OCI-LY1 (cell line): ENCODE measurements at regions not wholly inside any gene's neighbourhood (a gene's known extent, or its start where the extent isn't known, plus 50 kb on each side); places are given as distances from the start of the nearest gene placed in this dataset.

Experiments used
- H2AFZ ChIP-seq: fragments of 200-600 bp; sonication (generic), shearing (Covaris generic); 2 replicates; pipeline ENCODE4 v1.6.0; 2014; ENCODE audit warnings: antibody characterized with exemption, mild to moderate bottlenecking, low read length
- H3F3A ChIP-seq: fragments of 200-600 bp; sonication (generic), shearing (Covaris generic); 2 replicates; pipeline ENCODE4 v1.6.0; 2014; ENCODE audit warnings: mild to moderate bottlenecking, antibody characterized with exemption, low read length, moderate library complexity; ENCODE audit not compliant: insufficient read depth
- H3K27ac ChIP-seq: fragments of 200-600 bp; sonication (generic); 2 replicates; pipeline ENCODE4 v1.5.1; 2014; ENCODE audit warnings: low read length, mixed run types, mild to moderate bottlenecking, low read depth; ENCODE audit not compliant: poor library complexity, severe bottlenecking
- H3K27me3 ChIP-seq: fragments of 200-600 bp; sonication (generic); 2 replicates; pipeline ENCODE4 v1.6.0; 2014; ENCODE audit warnings: antibody characterized with exemption, mild to moderate bottlenecking, low read length, moderate library complexity; ENCODE audit not compliant: insufficient read depth
- H3K36me3 ChIP-seq: fragments of 200-600 bp; sonication (generic); 2 replicates; pipeline ENCODE4 v1.6.1; 2014; ENCODE audit warnings: mild to moderate bottlenecking, antibody characterized with exemption, low read length, moderate library complexity, mixed read lengths; ENCODE audit not compliant: insufficient read depth
- H3K4me1 ChIP-seq: fragments of 200-600 bp; sonication (generic); 2 replicates; pipeline ENCODE4 v1.5.1; 2014; ENCODE audit warnings: mild to moderate bottlenecking, low read length, moderate library complexity; ENCODE audit not compliant: insufficient read depth, severe bottlenecking
- H3K4me2 ChIP-seq: fragments of 200-600 bp; sonication (generic), shearing (Covaris generic); 2 replicates; pipeline ENCODE4 v1.6.1; 2014; ENCODE audit warnings: low read length
- H3K4me3 ChIP-seq: fragments of 200-600 bp; sonication (generic); 2 replicates; pipeline ENCODE4 v1.5.1; 2014; ENCODE audit warnings: low read length, low read depth, mild to moderate bottlenecking, mixed read lengths; ENCODE audit not compliant: poor library complexity, severe bottlenecking
- H3K79me2 ChIP-seq: fragments of 200-600 bp; shearing (Covaris generic); 2 replicates; pipeline ENCODE4 v1.6.1; 2016; ENCODE audit warnings: mixed run types, low read length, mixed read lengths; ENCODE audit not compliant: insufficient read depth
- H3K9ac ChIP-seq: fragments of 200-600 bp; sonication (generic), shearing (Covaris generic); 2 replicates; pipeline ENCODE4 v1.6.1; 2014; ENCODE audit warnings: mild to moderate bottlenecking, low read length, mixed read lengths
- H3K9me2 ChIP-seq: fragments of 200-600 bp; sonication (generic), shearing (Covaris generic); 2 replicates; pipeline ENCODE4 v1.6.1; 2014; ENCODE audit warnings: low read depth, mild to moderate bottlenecking, low read length, mixed read lengths
- H3K9me3 ChIP-seq: fragments of 200-600 bp; shearing (Covaris generic); 2 replicates; pipeline ENCODE4 v1.6.1; 2014; ENCODE audit warnings: low read length, mixed read lengths
- H4K20me1 ChIP-seq: fragments of 200-600 bp; sonication (generic), shearing (Covaris generic); 2 replicates; pipeline ENCODE4 v1.6.0; 2016; ENCODE audit warnings: mild to moderate bottlenecking, low read length; ENCODE audit not compliant: insufficient read depth
- CTCF ChIP-seq: fragments of 200-600 bp; sonication (generic), shearing (Covaris generic); IDR thresholded peaks from 2 replicates; pipeline ENCODE4 v1.5.1; 2017; ENCODE audit warnings: mild to moderate bottlenecking, antibody characterized with exemption, low read length, moderate library complexity, mixed read lengths
- EZH2 ChIP-seq: fragments of 200-600 bp; sonication (generic), shearing (Covaris generic); IDR thresholded peaks from 2 replicates; pipeline ENCODE4 v1.8.0; 2017; ENCODE audit warnings: borderline replicate concordance, mixed run types, mild to moderate bottlenecking, antibody characterized with exemption, low read length, moderate library complexity, mixed read lengths

GRCh38 chr14:106842687-106843086 is 1316.3 kb downstream of the TMEM121 start:
- H4K20me1 ChIP-seq: no peaks in the 10 kb centered on the region
- H3K4me1 ChIP-seq: peaks cover 34% of the 10 kb centered on the region
- peaks cover 7% of the 10 kb centered on the region; the same call in 1 of the 2 replicates for H3K9me3 ChIP-seq
- H3K79me2 ChIP-seq: peaks cover 22% of the 10 kb centered on the region
- H3F3A ChIP-seq: no peaks in the 10 kb centered on the region
- peaks cover 16% of the 10 kb centered on the region for H3K36me3 ChIP-seq
- H3K27ac ChIP-seq: peak overlapping the region; percentile 99
- peak overlapping the region; percentile 85 for H3K4me3 ChIP-seq
- H3K9me2 ChIP-seq: no peaks in the 10 kb centered on the region
- TF ChIP-seq CTCF (peak; percentile 72), EZH2 (no peak)
- peak overlapping the region; percentile 98; the same call in 1 of the 2 replicates for H3K9ac ChIP-seq
- H2AFZ ChIP-seq: no peak overlapping the region
- H3K27me3 ChIP-seq: no peaks in the 10 kb centered on the region
- peak overlapping the region; percentile 74 for H3K4me2 ChIP-seq

- TF ChIP-seq CTCF: peak; percentile 68
- no peak for TF ChIP-seq EZH2
- Histone ChIP-seq H3K4me1 (peaks cover 40% of the 10 kb centered on the region), H3K79me2 (peaks cover 29% of the 10 kb centered on the region), H3K9ac (peak overlapping the region; percentile 98), H3K9me2 (no peaks in the 10 kb centered on the region), H3K4me3 (peak overlapping the region; percentile 85), H3K36me3 (peaks cover 12% of the 10 kb centered on the region), H3K9me3 (peaks cover 4% of the 10 kb centered on the region; the same call in 1 of the 2 replicates), H3K27me3 (no peaks in the 10 kb centered on the region), H3K4me2 (peak overlapping the region; percentile 74), H2AFZ (no peak overlapping the region), H3F3A (no peaks in the 10 kb centered on the region; the same call in 1 of the 2 replicates), H3K27ac (peak overlapping the region; percentile 99), H4K20me1 (no peaks in the 10 kb centered on the region)
Measured at GRCh38 chr14:106843386-106843785, 1317.0 kb downstream of the TMEM121 start.

- TF ChIP-seq CTCF: no peak
- no peak for TF ChIP-seq EZH2
- peak overlapping the region; percentile 85 for H3K4me3 ChIP-seq
- H3K27ac ChIP-seq: peak overlapping the region; percentile 99
- peak overlapping the region; percentile 98 for H3K9ac ChIP-seq
- H3K4me2 ChIP-seq: peak overlapping the region; percentile 74
- H3K79me2 ChIP-seq: peaks cover 33% of the 10 kb centered on the region
- H3K9me3 ChIP-seq: no peaks in the 10 kb centered on the region
- H3F3A ChIP-seq: peaks cover 6% of the 10 kb centered on the region; the same call in 1 of the 2 replicates
- H3K4me1 ChIP-seq: peaks cover 47% of the 10 kb centered on the region
- peaks cover 6% of the 10 kb centered on the region; the same call in 1 of the 2 replicates for H3K36me3 ChIP-seq
- no peaks in the 10 kb centered on the region for H3K27me3 ChIP-seq
- H3K9me2 ChIP-seq: no peaks in the 10 kb centered on the region
- no peaks in the 10 kb centered on the region for H4K20me1 ChIP-seq
- H2AFZ ChIP-seq: no peak overlapping the region
Measured at GRCh38 chr14:106843951-106844483, 1317.6 kb downstream of the TMEM121 start.
